BJ (cell line): ENCODE measurements at regions not wholly inside any gene's neighbourhood (a gene's known extent, or its start where the extent isn't known, plus 50 kb on each side); places are given as distances from the start of the nearest gene placed in this dataset.

Experiments used
- CTCF ChIA-PET: fragments of 350-600 bp; formaldehyde crosslinking; extraction: SDS; loops from one replicate; lab custom pipeline; 2021; ENCODE audit warnings: antibody characterized with exemption, inconsistent platforms; lab: Yijun Ruan, JAX
- POLR2A ChIA-PET: fragments of 300-600 bp; sonication (Branson Sonifier 250); formaldehyde crosslinking; extraction: SDS; loops from one replicate; lab custom pipeline; 2021; ENCODE audit warnings: antibody characterized with exemption; lab: Charles Lee
- DNase-seq: peaks from one replicate; pipeline ENCODE4 v3.0.0-alpha.2; 2011; ENCODE audit warnings: low read depth
- H3K27me3 ChIP-seq: 2 replicates; pipeline ENCODE4 v1.6.0; 2011; ENCODE audit warnings: low read length; ENCODE audit not compliant: control insufficient read depth, insufficient read depth
- H3K36me3 ChIP-seq: 2 replicates; pipeline ENCODE4 v1.5.1; 2011; ENCODE audit warnings: low read length; ENCODE audit not compliant: control insufficient read depth, insufficient read depth
- H3K4me3 ChIP-seq: 2 replicates; pipeline ENCODE4 v1.5.1; 2011; ENCODE audit warnings: low read depth, mild to moderate bottlenecking, control low read depth, low read length
- CTCF ChIP-seq: IDR thresholded peaks from 2 replicates; pipeline ENCODE4 v1.5.1; 2011; ENCODE audit warnings: low read depth, mild to moderate bottlenecking, control low read depth, inconsistent platforms, low read length, moderate library complexity; ENCODE audit not compliant: insufficient read depth

GRCh38 chr1:199453723-199454122 lies 573.8 kb upstream of the NR5A2 start:
- TF ChIP-seq CTCF, result no peak
- Histone ChIP-seq H3K4me3 (no peak overlapping the region), H3K27me3 (no peaks in the 10 kb centered on the region), H3K36me3 (no peaks in the 10 kb centered on the region)
- no peak for DNase-seq
- ChIA-PET CTCF (interaction anchor here (0.8 to 1.6 kb wide), 2 partner anchors 9 kb away, joined by 3 to 5 read pairs; no protein-coding TSS in a partner anchor), POLR2A (no interaction called here)

- no peak for TF ChIP-seq CTCF
- ChIA-PET POLR2A (no interaction called here), CTCF (no interaction called here)
- no peak for DNase-seq
- H3K27me3 ChIP-seq, result no peaks in the 10 kb centered on the region
- no peaks in the 10 kb centered on the region for H3K36me3 ChIP-seq
- H3K4me3 ChIP-seq, result no peak overlapping the region
Measured at GRCh38 chr1:199460933-199461332, 566.6 kb upstream of the NR5A2 start.

- no peaks in the 10 kb centered on the region for H3K36me3 ChIP-seq
- POLR2A ChIA-PET, result no interaction called here
- no peak overlapping the region for H3K4me3 ChIP-seq
- H3K27me3 ChIP-seq, result no peaks in the 10 kb centered on the region
- peak; percentile 65 for TF ChIP-seq CTCF
- DNase-seq, result peak; percentile 22
- CTCF ChIA-PET, result interaction anchor here (0.6 to 2.2 kb wide), 13 partner anchors 9 to 707 kb away, joined by 3 to 9 read pairs (median 3); no protein-coding TSS in a partner anchor
Measured at GRCh38 chr1:199463521-199464127, 563.9 kb upstream of the NR5A2 start.

- TF ChIP-seq CTCF, result no peak
- H3K27me3 ChIP-seq, result no peaks in the 10 kb centered on the region
- CTCF ChIA-PET, result interaction anchor here (1.1 kb wide), 1 partner anchor 10 kb away, joined by 3 read pairs; no protein-coding TSS in a partner anchor
- no peak overlapping the region for H3K4me3 ChIP-seq
- no peaks in the 10 kb centered on the region for H3K36me3 ChIP-seq
- POLR2A ChIA-PET, result no interaction called here
- no peak for DNase-seq
Measured at GRCh38 chr1:199466961-199467360, 560.5 kb upstream of the NR5A2 start.

GRCh38 chr1:199472018-199472417 lies 555.5 kb upstream of the NR5A2 start:
- TF ChIP-seq CTCF, result no peak
- H3K27me3 ChIP-seq, result no peaks in the 10 kb centered on the region
- DNase-seq, result no peak
- POLR2A ChIA-PET, result no interaction called here
- no peak overlapping the region for H3K4me3 ChIP-seq
- CTCF ChIA-PET, result no interaction called here
- no peaks in the 10 kb centered on the region for H3K36me3 ChIP-seq
